ENCODE measurements at regions not wholly inside any gene's neighbourhood (a gene's known extent, or its start where the extent isn't known, plus 50 kb on each side); places are given as distances from the start of the nearest gene placed in this dataset.

DNA sequence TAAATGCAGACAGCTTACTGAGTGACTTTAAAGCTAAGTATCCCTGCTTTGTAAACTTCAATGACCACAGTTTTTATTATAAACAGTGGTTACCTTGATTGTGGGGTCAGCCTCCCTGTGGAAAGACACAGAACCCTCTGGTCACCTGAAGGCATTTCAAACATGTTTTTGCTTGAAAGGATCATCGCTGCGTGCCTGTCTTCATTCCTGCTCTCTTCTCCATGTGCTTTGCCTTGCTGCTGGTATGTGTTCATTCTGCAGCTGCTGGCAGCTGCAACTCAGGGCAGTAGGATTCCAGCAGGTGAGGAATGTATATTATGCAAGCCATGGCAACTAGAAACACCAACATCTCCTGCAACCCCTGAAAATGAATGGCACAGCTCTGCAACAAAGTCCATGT is 81.0 kb upstream of the VAV3 start:
- intact Hi-C loops (cut with micrococcal nuclease), result no loop called here
- peaks cover 24% of the 10 kb centered on the region for H3K4me1 ChIP-seq (ENCODE audit: insufficient read depth, low read length)
- Mint-ChIP-seq H3K27ac (no peak overlapping the region), H3K4me1 (peaks cover 6 to 34% (median 26%) of the 10 kb centered on the region in 4 donors), H3K4me3 (no peak overlapping the region), H3K9me3 (peaks cover 0 to 4% (median 0%) of the 10 kb centered on the region in 8 donors), H3K36me3 (no peaks in the 10 kb centered on the region), H3K27me3 (peaks cover 0 to 2% of the 10 kb centered on the region in 2 donors)
- no peak for DNase-seq
- no peaks in the 10 kb centered on the region for H3K27me3 ChIP-seq (ENCODE audit: insufficient read depth, low read length)
- H3K9me3 ChIP-seq (ENCODE audit: control insufficient read depth in 1 of 2, low read length in 2 of 2), result no peaks in the 10 kb centered on the region
- H3K27ac ChIP-seq (ENCODE audit: low read depth, low read length), result no peak overlapping the region
- no peaks in the 10 kb centered on the region for H3K36me3 ChIP-seq (ENCODE audit: insufficient read depth, low read length)
- H3K4me3 ChIP-seq (ENCODE audit: low read length in 2 of 2), result no peak overlapping the region
- ChIA-PET POLR2A (ENCODE audit: partially characterized antibody) (no interaction called here), CTCF (ENCODE audit: partially characterized antibody) (interaction anchor here (2.3 kb wide), 1 partner anchor 264 kb away, joined by 6 read pairs; no protein-coding TSS in a partner anchor)

GRCh38 chr1:108045460-108045859 is 80.5 kb upstream of the VAV3 start:
- peaks cover 0 to 2% of the 10 kb centered on the region in 2 donors for H3K27me3 Mint-ChIP-seq
- ChIA-PET CTCF (ENCODE audit: partially characterized antibody) (interaction anchor here (2.3 kb wide), 1 partner anchor 263 kb away, joined by 6 read pairs; no protein-coding TSS in a partner anchor), POLR2A (ENCODE audit: partially characterized antibody) (no interaction called here)
- Histone ChIP-seq H3K36me3 (ENCODE audit: insufficient read depth, low read length) (no peaks in the 10 kb centered on the region), H3K4me1 (ENCODE audit: insufficient read depth, low read length) (peaks cover 18% of the 10 kb centered on the region), H3K27me3 (ENCODE audit: insufficient read depth, low read length) (no peaks in the 10 kb centered on the region), H3K9me3 (ENCODE audit: control insufficient read depth in 1 of 2, low read length in 2 of 2) (no peaks in the 10 kb centered on the region), H3K27ac (ENCODE audit: low read depth, low read length) (no peak overlapping the region), H3K4me3 (ENCODE audit: low read length in 2 of 2) (no peak overlapping the region)
- no peak overlapping the region for H3K4me3 Mint-ChIP-seq
- H3K27ac Mint-ChIP-seq, result peak overlapping the region in 1 of 7 donors; percentile 41
- no peaks in the 10 kb centered on the region for H3K36me3 Mint-ChIP-seq
- peaks cover 0 to 4% (median 0%) of the 10 kb centered on the region in 8 donors for H3K9me3 Mint-ChIP-seq
- DNase-seq, result no peak
- intact Hi-C loops (cut with micrococcal nuclease), result no loop called here
- peaks cover 6 to 28% (median 22%) of the 10 kb centered on the region in 4 donors for H3K4me1 Mint-ChIP-seq

- H3K27ac ChIP-seq (ENCODE audit: low read depth, low read length), result no peak overlapping the region
- Mint-ChIP-seq H3K4me3 (no peak overlapping the region), H3K27me3 (peaks cover 0 to 2% of the 10 kb centered on the region in 2 donors), H3K27ac (no peak overlapping the region), H3K4me1 (peaks cover 6 to 17% (median 12%) of the 10 kb centered on the region in 4 donors), H3K9me3 (peaks cover 0 to 4% (median 0%) of the 10 kb centered on the region in 8 donors), H3K36me3 (no peaks in the 10 kb centered on the region)
- intact Hi-C loops (cut with micrococcal nuclease), result no loop called here
- no peaks in the 10 kb centered on the region for H3K36me3 ChIP-seq (ENCODE audit: insufficient read depth, low read length)
- H3K4me1 ChIP-seq (ENCODE audit: insufficient read depth, low read length), result peaks cover 7% of the 10 kb centered on the region
- DNase-seq, result no peak
- no peak overlapping the region for H3K4me3 ChIP-seq (ENCODE audit: low read length in 2 of 2)
- ChIA-PET POLR2A (ENCODE audit: partially characterized antibody) (no interaction called here), CTCF (ENCODE audit: partially characterized antibody) (no interaction called here)
- H3K27me3 ChIP-seq (ENCODE audit: insufficient read depth, low read length), result no peaks in the 10 kb centered on the region
- H3K9me3 ChIP-seq (ENCODE audit: control insufficient read depth in 1 of 2, low read length in 2 of 2), result no peaks in the 10 kb centered on the region
These were observed 79.3 kb upstream of the VAV3 start for GRCh38 chr1:108044318-108044717.

GRCh38 chr1:108043707-108044106 is 78.7 kb upstream of the VAV3 start:
- no peak overlapping the region for H3K4me3 ChIP-seq (ENCODE audit: low read length in 2 of 2)
- H3K27me3 Mint-ChIP-seq, result peaks cover 0 to 2% of the 10 kb centered on the region in 2 donors
- H3K36me3 ChIP-seq (ENCODE audit: insufficient read depth, low read length), result no peaks in the 10 kb centered on the region
- no peak for DNase-seq
- intact Hi-C loops (cut with micrococcal nuclease), result no loop called here
- POLR2A ChIA-PET (ENCODE audit: partially characterized antibody), result no interaction called here
- CTCF ChIA-PET (ENCODE audit: partially characterized antibody), result no interaction called here
- no peaks in the 10 kb centered on the region for H3K27me3 ChIP-seq (ENCODE audit: insufficient read depth, low read length)
- no peaks in the 10 kb centered on the region for H3K9me3 ChIP-seq (ENCODE audit: control insufficient read depth in 1 of 2, low read length in 2 of 2)
- H3K4me1 ChIP-seq (ENCODE audit: insufficient read depth, low read length), result peaks cover 6% of the 10 kb centered on the region
- no peaks in the 10 kb centered on the region for H3K36me3 Mint-ChIP-seq
- H3K27ac Mint-ChIP-seq, result no peak overlapping the region
- H3K9me3 Mint-ChIP-seq, result peaks cover 0 to 4% (median 0%) of the 10 kb centered on the region in 8 donors
- H3K4me1 Mint-ChIP-seq, result peaks cover 6 to 14% (median 10%) of the 10 kb centered on the region in 4 donors
- no peak overlapping the region for H3K27ac ChIP-seq (ENCODE audit: low read depth, low read length)
- no peak overlapping the region for H3K4me3 Mint-ChIP-seq

- H3K9me3 Mint-ChIP-seq, result no peaks in the 10 kb centered on the region
- intact Hi-C loops (cut with micrococcal nuclease), result no loop called here
- H3K27me3 Mint-ChIP-seq, result peaks cover 0 to 2% of the 10 kb centered on the region in 2 donors
- H3K4me1 ChIP-seq (ENCODE audit: insufficient read depth, low read length), result peaks cover 6% of the 10 kb centered on the region
- H3K4me1 Mint-ChIP-seq, result peaks cover 6 to 11% (median 7%) of the 10 kb centered on the region in 4 donors
- ChIA-PET POLR2A (ENCODE audit: partially characterized antibody) (no interaction called here), CTCF (ENCODE audit: partially characterized antibody) (no interaction called here)
- no peak overlapping the region for H3K27ac ChIP-seq (ENCODE audit: low read depth, low read length)
- no peaks in the 10 kb centered on the region for H3K36me3 Mint-ChIP-seq
- H3K4me3 Mint-ChIP-seq, result no peak overlapping the region
- H3K27me3 ChIP-seq (ENCODE audit: insufficient read depth, low read length), result no peaks in the 10 kb centered on the region
- H3K4me3 ChIP-seq (ENCODE audit: low read length in 2 of 2), result no peak overlapping the region
- DNase-seq, result no peak
- H3K9me3 ChIP-seq (ENCODE audit: control insufficient read depth in 1 of 2, low read length in 2 of 2), result no peaks in the 10 kb centered on the region
- H3K27ac Mint-ChIP-seq, result no peak overlapping the region
- no peaks in the 10 kb centered on the region for H3K36me3 ChIP-seq (ENCODE audit: insufficient read depth, low read length)
These were observed 77.6 kb upstream of the VAV3 start for GRCh38 chr1:108042610-108043009.

- H3K36me3 Mint-ChIP-seq, result no peaks in the 10 kb centered on the region
- no peaks in the 10 kb centered on the region for H3K36me3 ChIP-seq (ENCODE audit: insufficient read depth, low read length)
- ChIA-PET POLR2A (ENCODE audit: partially characterized antibody) (interaction anchor here (1.0 kb wide), 1 partner anchor 78 kb away, joined by 3 read pairs; no protein-coding TSS in a partner anchor), CTCF (ENCODE audit: partially characterized antibody) (no interaction called here)
- H3K4me3 Mint-ChIP-seq, result peak overlapping the region in 2 of 8 donors; percentile 31 to 36
- H3K27me3 Mint-ChIP-seq, result no peaks in the 10 kb centered on the region
- no peaks in the 10 kb centered on the region for H3K9me3 Mint-ChIP-seq
- no peak overlapping the region for H3K4me3 ChIP-seq (ENCODE audit: low read length in 2 of 2)
- H3K4me1 ChIP-seq (ENCODE audit: insufficient read depth, low read length), result peaks cover 6% of the 10 kb centered on the region
- H3K27me3 ChIP-seq (ENCODE audit: insufficient read depth, low read length), result no peaks in the 10 kb centered on the region
- intact Hi-C loops (cut with micrococcal nuclease), result no loop called here
- no peak overlapping the region for H3K27ac ChIP-seq (ENCODE audit: low read depth, low read length)
- no peaks in the 10 kb centered on the region for H3K9me3 ChIP-seq (ENCODE audit: control insufficient read depth in 1 of 2, low read length in 2 of 2)
- no peak for DNase-seq
- peak overlapping the region in 2 of 7 donors; percentile 32 to 76 for H3K27ac Mint-ChIP-seq
- peaks cover 6 to 8% (median 7%) of the 10 kb centered on the region in 4 donors for H3K4me1 Mint-ChIP-seq
These were observed 76.6 kb upstream of the VAV3 start for GRCh38 chr1:108041360-108042142.

DNA sequence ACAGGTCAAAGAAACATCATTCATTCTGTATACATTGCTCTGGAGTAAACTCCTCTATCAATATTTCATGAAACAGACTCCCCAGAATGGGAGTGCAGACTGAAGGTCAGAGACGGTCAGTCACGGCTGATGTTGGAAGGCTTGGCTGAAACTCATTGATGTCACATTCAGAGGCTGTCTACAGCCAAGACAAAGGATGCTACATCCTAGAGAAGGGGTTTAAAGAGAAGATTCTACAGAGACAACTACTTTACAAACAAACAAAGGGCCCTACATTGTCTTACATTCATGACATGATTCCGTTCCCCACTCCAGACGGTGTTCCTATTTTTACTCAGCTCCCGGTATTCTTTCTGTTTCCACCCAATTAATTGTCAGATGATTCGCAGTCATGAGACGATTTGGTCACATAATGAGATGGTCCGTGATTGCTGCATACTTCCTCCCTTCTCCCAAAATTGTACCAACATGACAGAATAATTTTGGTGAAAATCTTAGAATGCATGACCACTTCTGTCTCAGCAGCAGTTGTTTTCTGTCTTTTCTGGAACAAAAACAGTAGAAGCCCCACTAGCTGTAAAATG is 73.8 kb upstream of the VAV3 start:
- H3K27me3 ChIP-seq (ENCODE audit: insufficient read depth, low read length), result no peaks in the 10 kb centered on the region
- H3K27ac ChIP-seq (ENCODE audit: low read depth, low read length), result no peak overlapping the region
- peaks cover 6% of the 10 kb centered on the region for H3K4me1 ChIP-seq (ENCODE audit: insufficient read depth, low read length)
- Mint-ChIP-seq H3K27ac (no peak overlapping the region), H3K27me3 (no peaks in the 10 kb centered on the region), H3K36me3 (no peaks in the 10 kb centered on the region), H3K4me3 (no peak overlapping the region), H3K9me3 (no peaks in the 10 kb centered on the region), H3K4me1 (peaks cover 6 to 7% (median 7%) of the 10 kb centered on the region in 4 donors)
- H3K36me3 ChIP-seq (ENCODE audit: insufficient read depth, low read length), result no peaks in the 10 kb centered on the region
- no peak overlapping the region for H3K4me3 ChIP-seq (ENCODE audit: low read length in 2 of 2)
- ChIA-PET CTCF (ENCODE audit: partially characterized antibody) (no interaction called here), POLR2A (ENCODE audit: partially characterized antibody) (no interaction called here)
- no peaks in the 10 kb centered on the region for H3K9me3 ChIP-seq (ENCODE audit: control insufficient read depth in 1 of 2, low read length in 2 of 2)
- intact Hi-C loops (cut with micrococcal nuclease), result no loop called here
- DNase-seq, result no peak

Data from CD4-positive, alpha-beta memory T cell (primary cell).